Stimulated activated CD4-positive, alpha-beta T cell treated with anti-CD3 and anti-CD28 coated beads, TNF-alpha, amount 100 ng/mL, for 1 hour (primary cell): ENCODE measurements at regions not wholly inside any gene's neighbourhood (a gene's known extent, or its start where the extent isn't known, plus 50 kb on each side); places are given as distances from the start of the nearest gene placed in this dataset.
"Not testable (repeated sequence)": the region's sequence is repeated elsewhere in the genome, so short reads cannot be mapped to it uniquely, and the experiment has no call there.

Experiments used
- DNase-seq, 3 donors: peaks; one replicate each; pipeline ENCODE4 v3.0.0-alpha.2; 2020; ENCODE audit warnings: low read depth in 3 of 3, low spot score in 1 of 3

DNA sequence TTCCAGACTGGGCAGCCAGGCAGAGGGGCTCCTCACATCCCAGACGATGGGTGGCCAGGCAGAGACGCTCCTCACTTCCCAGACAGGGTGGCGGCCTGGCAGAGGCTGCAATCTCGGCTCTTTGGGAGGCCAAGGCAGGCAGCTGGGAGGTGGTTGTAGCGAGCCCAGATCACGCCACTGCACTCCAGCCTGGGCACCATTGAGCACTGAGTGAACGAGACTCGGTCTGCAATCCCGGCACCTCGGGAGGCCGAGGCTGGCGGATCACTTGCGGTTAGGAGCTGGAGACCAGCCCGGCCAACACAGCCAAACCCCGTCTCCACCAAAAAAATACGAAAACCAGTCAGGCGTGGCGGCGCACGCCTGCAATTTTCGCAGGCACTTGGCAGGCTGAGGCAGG lies 321.4 kb upstream of the SGCG start:
- not testable (repeated sequence) for DNase-seq

DNA sequence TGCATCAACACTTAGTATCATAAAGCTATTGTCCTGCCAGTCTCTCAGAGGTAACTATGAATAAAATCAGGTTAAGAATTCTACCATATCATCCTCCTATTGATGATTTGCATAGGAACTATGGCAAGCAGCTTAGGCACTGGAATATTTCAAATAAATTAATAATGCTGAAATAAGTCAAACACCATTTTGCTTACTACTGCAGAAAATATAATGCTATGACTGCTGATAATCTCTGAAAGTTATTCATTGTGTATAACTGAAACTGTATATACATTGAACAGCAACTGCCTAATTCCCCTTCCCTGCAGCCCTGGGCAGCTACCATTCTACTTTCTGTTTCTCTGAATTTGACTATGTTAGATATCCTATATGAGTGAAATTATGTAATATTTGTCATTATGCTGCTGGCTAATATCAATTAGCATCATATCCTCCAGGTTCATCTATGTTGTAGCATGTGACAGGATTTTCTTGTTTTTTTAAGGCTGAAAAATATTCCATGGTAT lies 318.8 kb upstream of the SGCG start:
- DNase-seq: no peak

DNA sequence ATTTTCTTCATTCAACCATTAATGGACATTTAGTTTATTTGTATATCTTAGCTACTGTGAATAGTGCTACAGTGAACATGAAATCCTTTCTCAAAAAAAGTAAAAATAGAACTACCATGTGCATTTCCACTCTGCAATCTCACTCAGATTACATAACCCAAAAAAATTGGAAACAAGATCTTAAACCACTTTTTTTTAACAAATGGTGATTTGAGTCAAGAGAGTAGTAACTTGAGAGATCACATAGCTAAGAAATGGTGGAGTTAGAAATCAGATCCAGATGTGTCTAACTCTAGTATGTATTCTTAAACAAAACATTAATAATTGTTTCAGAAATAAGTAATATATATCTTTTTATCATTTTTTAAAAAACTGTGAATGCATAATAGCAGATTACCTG lies 318.3 kb upstream of the SGCG start:
- no peak for DNase-seq

DNA sequence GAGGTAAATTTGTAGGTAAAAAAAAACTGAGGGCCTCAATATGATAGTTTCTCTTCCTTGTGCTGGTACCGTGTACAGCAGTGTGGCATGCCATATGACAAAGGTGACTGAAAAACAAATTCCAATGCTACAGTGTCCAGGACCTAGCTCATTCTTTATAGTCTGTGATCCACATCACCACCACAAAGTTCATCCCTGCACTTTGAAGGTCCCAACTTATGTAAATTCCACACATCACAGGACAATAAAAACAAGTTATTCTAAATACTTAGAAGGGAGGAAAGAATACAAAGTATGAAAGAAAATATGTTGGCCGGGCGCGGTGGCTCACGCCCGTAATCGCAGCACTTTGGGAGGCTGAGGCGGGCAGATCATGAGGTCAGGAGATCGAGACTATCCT lies 314.6 kb upstream of the SGCG start:
- no peak for DNase-seq

DNA sequence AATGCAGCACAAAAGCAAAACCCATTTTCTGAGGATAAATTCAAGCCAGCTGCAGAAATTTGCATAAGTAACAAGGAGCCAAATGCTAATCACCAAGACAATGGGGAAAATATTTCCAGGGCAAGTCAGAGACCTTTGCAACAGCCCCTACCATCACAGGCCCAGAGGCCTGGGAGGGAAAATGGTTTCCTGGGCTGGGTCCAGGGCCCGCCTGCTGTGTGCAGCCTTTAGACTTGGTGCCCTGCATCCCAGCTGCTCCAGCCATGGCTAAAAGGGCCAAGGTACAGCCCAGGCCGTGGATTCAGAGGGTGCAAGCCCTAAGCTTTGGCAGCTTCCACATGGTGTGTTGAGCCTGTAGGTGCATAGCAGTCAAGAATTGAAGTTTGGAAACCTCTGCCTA lies 309.5 kb upstream of the SGCG start:
- no peak for DNase-seq

DNA sequence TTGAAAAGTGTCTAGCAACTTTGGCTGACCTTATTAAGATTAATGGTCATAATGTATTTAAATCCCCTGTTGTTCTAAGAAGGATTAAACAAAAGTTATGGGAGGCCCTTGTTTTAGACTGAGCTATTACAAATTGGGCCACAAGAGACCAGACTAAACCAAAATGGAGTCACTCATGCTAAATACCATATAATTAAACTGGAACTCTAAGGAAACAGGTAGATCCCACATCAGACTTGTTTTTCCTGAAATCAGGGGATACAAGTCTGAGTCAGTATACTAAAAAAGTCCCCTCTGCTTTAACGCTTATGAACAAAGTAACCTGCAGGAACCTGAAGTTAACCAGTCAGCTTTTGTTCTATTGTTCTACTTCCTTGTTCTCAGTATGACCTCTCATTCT lies 305.9 kb upstream of the SGCG start:
- DNase-seq: no peak

DNA sequence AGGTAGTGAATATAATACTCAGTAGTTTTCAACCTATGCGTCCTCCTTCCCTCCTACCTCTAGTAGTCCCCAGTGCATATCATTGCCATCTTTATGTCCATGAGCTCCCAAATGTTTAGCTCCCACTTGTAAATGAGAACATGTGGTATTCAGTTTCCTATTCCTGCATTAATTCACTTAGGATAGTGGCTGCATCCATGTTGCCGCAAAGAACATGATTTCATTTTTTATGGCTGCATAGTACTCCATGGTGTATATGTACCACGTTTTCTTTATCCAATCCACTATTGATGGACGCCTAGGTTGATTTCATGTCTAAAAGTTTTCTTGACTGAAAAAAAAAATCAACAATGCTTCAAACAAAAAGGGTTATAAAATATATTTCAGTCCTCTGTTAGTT lies 303.4 kb upstream of the SGCG start:
- DNase-seq: no peak

DNA sequence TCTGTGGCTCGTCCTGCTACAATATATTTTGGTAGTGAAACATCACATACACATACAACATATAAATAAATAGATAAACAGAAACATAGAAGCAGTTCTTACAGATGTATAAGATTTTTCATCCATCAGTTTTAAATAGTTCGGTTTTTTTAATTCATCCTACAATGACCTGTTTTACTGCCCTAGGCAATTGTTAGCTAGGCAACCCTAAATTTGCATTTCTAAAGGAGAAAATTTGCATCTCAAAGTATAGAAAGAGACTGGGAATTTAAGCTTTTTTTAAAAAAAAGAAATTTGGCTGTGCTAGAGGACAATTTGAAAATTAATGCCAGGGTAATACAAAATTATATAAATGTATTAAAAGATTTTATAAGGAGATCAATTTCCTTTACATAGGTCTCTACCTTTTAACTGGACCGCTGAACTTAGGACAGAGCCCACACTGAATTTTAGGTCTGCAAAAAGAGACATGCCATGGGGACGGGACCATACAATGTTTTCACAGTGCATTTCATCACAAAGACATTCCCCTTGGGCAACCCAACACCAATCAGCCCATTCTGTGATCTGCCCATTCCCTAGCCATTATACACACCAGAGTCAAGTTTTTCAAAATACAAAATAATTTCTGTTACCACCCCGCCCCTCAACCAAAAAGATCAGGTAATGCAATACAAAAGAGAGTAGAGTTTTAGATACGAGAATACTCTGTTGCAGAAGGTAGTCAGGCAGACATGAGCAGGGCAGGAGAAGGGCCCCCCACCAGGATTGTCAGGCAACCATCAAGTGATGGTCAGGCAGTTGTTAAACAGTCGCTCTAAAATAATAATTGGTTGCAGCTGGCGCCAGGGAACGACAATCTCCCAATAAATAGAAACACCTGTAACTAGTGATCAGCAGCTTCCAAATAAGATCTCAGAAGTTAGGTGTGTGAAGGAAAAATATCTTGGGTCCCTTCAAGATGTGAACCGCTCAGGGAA lies 299.7 kb upstream of the SGCG start:
- no peak for DNase-seq

DNA sequence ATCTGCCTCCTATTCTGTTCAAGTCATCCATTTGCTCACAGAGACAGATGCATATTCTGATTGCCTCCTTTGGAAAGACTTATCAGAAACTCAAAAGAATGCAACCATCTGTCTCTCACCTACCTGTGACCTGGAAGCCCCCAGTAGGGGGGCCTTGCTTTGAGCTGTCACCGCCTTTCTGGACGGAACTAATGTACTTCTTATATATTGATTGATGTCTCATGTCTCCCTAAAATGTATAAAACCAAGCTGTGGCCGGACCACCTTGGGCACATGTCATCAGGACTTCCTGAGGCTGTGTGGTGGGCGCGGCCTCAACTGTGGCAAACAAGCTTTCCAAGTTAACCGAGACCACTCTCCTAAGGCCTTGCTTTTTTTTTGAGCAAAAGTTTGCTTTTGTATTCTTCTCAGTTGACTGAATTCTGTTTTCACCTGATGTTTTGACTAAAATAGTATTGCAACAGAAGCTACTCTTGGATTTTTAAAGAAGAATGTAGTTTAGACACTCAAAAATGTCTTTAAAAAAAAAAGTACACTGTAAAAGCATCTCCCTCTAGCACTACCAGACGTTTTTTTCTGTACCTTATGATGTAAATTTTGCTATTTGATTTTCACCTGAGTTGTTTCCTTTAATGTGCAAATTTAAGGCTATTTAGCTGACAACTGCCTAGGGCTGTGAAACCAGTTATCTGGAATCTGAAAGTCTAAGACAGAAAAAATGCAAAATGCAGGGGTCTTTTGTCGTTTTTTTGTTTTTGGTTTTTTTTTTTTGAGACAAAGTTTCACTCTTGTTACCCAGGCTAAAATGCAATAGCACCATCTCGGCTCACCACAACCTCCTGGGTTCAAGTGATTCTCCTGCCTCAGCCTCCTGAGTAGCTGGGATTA lies 298.8 kb upstream of the SGCG start:
- DNase-seq: not testable (repeated sequence)

DNA sequence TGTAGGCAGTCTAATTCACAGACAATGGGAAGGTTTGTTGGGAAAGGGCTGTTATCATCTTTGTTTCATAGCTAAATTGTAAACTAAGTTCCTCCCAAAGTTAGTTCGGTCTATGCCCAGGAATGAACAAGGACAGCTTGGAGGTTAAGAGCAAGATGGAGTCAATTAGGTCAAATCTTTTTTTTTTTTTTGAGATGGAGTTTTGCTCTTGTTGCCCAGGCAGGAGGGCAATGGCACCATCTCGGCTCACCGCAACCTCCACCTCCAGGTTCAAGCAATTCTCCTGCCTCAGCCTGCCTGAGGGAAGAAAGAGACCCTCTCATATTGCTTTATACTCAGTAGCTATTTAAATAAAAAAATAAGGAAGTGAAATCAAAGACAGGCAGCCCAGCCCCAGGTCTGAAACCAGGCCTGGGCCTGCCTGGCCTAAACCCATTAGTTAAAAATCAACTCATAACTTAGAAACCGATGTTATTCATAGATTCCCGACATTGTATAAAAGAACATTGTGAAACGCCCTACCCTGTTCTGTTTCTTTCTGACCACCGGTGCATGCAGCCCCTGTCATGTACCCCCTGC lies 297.4 kb upstream of the SGCG start:
- DNase-seq: no peak

DNA sequence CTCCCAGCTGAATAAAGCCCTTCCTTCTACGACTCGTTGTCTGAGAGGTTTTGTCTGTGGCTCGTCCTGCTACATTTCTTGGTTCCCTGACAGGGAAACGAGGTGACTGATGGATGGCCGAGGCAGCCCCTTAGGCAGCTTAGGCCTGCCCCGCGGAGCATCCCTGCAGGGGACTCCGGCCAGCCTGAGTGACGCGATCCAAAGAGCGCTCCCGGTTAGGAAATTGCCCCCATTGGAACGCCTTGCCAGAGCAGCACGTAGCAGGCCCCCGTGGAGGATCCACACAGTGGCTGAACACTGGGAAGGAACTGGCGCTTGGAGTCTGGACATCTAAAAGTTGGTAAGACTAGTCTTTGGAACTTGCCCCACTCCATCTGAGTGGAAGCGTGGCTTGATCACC lies 296.8 kb upstream of the SGCG start:
- DNase-seq: no peak

DNA sequence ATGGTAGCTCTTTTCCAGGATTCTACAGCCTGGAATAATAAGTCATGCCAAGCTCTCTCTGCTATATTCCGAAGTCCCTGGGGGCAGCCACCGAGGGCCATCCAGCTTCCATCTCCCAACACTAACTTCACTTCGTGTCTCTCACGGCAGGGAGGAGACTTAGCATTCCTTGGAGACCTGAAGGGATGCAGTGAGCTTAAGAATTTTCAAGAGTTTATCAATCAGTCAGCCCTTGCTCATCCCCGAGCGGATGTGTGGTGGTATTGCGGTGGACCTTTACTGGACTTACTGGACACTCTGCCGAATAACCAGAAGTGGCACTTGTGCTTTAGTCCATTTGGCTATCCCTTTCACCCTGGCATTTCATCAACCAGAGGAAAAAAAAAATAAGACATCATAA lies 294.7 kb upstream of the SGCG start:
- not testable (repeated sequence) for DNase-seq

DNA sequence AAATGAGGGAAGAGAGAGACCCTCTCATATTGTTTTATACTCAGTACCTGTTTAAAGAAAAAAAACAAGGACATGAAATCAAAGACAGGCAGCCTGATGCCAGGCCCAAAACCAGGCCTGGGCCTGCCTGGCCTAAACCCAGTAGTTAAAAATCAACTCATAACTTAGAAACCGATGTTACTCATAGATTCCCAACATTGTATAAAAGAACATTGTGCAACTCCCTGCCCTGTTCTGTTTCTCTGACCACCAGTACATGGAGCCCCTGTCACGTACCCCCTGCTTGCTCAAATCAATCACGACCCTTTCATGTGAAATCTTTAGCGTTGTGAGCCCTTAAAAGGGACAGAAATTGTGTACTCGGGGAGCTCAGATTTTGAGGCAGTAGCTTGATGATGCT lies 291.4 kb upstream of the SGCG start:
- DNase-seq: not testable (repeated sequence)

DNA sequence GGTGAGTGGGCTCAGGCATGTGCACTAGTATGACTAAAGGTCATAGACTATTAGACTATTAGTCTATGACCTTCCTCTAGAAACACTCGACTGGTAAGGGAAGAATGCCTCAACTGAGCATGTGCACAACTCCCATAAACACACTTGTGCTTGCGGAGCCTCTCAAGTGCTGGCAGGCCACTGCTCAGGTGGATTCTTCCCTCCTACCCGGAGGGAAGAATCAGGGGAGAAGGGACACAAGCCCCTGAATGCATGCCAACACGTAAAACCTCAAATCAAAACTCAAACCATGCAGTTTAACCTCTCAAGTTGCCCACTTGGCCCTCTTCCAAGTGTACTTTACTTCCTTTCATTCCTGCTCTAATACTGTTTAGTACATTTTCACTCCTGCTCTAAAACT lies 287.6 kb upstream of the SGCG start:
- no peak for DNase-seq

DNA sequence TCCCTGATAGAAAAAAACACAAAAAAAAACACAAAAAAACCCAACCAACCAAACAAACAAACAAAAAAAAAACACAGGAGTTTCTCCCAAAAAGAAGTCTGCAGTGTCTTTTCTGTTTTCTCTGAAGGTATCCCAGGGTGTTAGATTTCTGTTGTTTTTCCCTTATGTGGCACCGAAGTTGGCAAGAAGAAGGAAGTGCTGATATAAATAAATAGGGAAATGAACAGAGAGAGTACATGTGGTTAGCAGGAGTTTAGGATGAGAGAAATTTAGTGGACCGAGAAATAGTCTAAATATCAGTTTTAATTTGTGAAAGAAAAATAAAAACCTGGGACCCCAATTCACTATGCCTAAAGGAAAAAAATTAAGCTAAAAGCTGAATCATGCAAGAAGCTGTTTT lies 287.0 kb upstream of the SGCG start:
- no peak for DNase-seq

DNA sequence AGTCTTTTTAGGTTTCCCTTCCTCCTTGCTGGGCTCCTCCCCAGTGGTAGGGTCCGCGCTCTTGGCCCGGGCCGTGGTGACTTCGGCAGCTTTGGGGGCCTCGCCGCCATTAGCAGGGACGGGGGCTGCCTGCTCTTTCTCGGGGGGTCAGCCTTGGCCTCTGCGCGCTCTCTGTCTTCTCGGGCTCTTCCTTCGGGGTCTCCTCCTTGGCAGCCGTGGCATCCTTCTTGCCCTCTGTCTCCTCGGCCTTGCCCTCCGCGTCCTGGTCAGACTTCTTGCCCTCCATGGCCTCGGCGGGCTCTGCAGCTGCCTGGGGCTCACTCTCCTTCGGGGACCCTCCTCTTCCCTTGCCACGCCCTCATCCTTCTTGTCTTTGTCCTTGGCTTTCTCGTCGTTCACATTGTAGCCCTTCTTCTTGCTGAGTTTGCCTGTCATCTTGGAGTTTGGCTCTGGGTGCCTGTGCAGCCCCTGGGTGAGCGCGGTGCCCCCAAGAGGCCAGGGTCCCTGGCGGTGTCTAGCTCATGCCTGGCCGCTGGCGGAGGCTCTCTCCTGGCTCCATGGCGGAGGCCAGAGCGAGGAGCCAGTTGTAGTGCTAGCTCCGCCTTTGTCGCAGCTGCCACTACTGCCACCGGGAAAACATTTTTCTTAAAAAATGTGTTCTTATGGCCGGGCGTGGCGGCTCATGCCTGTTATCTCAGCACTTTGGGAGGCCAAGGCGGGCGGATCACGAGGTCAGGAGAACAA lies 283.0 kb upstream of the SGCG start:
- DNase-seq: no peak

DNA sequence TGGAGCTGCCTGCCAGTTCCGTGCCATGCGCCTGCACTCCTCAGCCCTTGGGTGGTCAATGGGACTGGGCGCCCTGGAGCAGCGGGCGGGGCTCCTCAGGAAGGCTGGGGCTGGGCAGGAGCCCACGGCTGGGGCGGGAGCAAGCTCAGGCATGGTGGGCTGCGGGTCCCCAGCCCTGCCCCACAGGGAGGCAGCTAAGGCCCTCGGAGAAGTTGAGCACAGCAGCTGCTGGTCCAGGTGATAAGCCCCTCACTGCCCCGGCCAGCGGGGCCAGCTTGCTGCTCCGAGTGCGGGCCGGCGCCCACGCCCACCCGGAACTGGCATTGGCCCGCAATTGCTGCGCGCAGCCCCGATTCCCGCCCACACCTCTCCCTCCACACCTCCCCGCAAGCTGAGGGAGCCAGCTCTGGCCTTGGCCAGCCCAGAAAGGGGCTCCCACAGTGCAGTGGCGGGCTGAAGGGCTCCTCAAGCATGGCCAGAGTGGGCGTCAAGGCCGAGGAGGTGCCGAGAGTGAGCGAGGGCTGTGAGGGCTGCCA lies 280.3 kb upstream of the SGCG start:
- not testable (repeated sequence) for DNase-seq

DNA sequence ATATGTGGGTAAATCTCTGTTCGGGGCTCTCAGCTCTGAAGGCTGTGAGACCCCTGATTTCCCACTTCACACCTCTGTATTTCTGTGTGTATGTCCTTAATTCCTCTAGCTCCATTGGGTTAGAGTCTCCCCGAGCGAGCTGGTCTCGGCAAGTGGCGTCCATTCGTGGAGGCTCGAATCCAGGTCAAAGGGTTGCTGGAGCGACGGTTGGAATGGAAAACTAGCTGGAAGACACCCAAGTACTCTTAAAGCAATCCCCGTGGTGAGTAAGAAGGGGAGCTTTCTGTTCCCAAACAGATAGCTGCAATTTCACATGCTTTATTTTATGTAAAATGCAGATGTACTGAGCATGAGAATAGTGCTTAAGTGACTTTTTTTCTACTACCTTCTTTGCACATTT lies 277.5 kb upstream of the SGCG start:
- DNase-seq: no peak

DNA sequence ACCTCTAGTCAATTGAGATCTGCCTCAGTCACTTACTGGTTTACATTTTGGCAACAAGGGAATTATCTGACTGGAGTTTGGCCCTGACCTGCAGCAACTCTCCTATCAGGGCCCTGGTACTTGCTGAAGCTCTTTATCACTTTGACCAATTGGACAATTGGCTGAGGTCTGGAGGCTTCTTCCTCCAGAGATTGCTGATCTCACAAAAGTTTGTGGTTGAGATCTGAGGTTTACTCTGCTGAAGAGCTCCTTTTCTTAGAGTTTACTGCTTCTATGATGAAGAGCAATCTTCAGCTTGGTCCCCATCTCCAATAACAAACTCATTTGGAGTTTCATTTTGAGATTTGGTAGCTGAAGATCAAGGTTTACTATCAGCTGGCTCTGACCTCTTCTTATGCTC lies 276.9 kb upstream of the SGCG start:
- no peak for DNase-seq

DNA sequence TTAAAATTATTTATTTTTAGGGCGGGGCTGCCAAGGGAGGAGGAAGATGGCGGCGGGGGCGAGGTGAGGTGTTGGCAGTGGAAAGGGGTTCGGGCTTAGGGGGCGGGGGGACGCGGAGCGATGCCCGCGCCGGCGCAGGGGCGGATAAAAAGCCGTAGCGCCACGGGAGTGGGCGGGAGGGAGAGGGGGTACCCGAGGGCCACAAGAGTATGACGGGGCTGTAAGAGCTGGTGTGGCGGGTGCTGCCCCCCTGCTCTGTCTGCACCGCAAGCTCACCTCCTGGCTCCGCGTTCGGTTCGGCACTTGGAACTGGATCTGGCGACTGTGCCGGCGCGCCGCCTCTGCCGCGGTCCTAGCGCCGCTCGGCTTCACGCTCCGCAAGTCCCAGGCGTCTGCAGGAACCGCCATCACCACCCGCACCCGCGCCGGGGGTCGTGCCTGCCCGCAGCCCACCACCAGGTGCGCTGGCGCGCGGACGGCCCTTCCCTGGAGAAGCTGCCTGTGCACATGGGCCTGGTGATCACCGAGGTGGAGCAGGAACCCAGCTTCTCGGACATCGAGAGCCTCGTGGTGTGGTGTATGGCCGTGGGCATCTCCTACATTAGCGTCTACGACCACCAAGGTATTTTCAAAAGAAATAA lies 265.2 kb upstream of the SGCG start:
- no peak for DNase-seq
